ENCODE measurements at regions not wholly inside any gene's neighbourhood (a gene's known extent, or its start where the extent isn't known, plus 50 kb on each side); places are given as distances from the start of the nearest gene placed in this dataset.

DNA sequence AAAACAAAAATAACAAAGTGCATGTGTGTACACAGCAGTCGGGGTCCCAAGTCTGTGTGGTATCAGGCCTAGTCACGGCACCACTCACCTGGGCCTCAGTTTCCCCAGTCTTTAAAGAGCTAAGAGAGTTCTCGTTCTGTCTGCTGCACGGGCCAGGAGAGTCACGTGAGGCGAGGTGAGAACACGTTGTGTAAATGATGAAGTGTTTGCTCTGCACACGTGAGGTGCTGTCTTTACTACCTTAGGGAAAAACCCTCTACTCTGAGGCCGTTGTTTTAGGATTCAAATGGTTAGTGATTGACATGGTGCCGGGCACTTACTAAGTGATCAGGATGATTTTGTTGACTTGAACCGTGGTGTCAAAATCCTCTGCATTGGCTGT, 86.5 kb upstream of the PPARA start:
- no peak for DNase-seq (ENCODE audit: low read depth)
- H3K4me3 ChIP-seq (ENCODE audit: low read depth, low read length) = no peak overlapping the region
- TF ChIP-seq, protein P1, sequence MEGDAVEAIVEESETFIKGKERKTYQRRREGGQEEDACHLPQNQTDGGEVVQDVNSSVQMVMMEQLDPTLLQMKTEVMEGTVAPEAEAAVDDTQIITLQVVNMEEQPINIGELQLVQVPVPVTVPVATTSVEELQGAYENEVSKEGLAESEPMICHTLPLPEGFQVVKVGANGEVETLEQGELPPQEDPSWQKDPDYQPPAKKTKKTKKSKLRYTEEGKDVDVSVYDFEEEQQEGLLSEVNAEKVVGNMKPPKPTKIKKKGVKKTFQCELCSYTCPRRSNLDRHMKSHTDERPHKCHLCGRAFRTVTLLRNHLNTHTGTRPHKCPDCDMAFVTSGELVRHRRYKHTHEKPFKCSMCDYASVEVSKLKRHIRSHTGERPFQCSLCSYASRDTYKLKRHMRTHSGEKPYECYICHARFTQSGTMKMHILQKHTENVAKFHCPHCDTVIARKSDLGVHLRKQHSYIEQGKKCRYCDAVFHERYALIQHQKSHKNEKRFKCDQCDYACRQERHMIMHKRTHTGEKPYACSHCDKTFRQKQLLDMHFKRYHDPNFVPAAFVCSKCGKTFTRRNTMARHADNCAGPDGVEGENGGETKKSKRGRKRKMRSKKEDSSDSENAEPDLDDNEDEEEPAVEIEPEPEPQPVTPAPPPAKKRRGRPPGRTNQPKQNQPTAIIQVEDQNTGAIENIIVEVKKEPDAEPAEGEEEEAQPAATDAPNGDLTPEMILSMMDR (IDR thresholded peaks at IDR 0.05; ENCODE audit: insufficient read depth, low read length) = no peak

DNA sequence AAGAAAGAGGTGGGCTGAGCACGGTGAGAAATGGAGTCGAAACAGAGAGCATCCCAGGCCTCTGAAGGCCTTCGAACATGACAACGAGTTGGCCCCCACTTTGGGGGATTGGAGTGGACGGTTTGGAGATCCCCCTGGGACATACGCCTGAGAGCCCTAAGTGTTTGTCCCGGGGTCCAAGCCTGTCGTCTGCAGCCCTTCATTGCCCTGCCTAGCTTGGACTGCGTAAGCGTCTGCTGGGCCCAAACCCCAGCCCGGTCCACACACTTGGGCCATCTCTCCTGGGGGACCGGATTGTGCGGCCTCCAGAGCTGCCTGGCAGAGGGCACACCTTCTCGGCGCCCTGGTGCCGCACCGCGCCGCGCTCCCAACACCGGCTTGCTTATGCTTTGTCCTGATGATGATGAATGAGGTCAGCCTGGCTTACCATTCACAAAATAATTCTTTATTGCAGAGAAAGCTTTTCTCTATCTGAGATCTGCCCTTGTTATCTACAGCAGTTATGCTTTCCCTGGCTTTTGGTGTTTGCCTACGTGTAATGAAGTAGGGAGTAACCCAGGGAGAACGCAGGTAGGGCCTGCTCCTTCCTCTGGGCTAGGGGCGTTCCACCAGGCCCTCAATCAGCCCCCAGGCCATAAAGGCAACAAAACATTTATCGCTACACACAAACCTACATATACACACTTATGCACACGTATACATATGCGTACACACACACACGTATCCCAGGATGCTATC, 85.9 kb upstream of the PPARA start:
- peak overlapping the region; percentile 52 for H3K4me3 ChIP-seq (ENCODE audit: low read depth, low read length)
- TF ChIP-seq, protein P1 (IDR thresholded peaks at IDR 0.05; ENCODE audit: insufficient read depth, low read length) = no peak
- DNase-seq (ENCODE audit: low read depth) = peak; percentile 61

DNA sequence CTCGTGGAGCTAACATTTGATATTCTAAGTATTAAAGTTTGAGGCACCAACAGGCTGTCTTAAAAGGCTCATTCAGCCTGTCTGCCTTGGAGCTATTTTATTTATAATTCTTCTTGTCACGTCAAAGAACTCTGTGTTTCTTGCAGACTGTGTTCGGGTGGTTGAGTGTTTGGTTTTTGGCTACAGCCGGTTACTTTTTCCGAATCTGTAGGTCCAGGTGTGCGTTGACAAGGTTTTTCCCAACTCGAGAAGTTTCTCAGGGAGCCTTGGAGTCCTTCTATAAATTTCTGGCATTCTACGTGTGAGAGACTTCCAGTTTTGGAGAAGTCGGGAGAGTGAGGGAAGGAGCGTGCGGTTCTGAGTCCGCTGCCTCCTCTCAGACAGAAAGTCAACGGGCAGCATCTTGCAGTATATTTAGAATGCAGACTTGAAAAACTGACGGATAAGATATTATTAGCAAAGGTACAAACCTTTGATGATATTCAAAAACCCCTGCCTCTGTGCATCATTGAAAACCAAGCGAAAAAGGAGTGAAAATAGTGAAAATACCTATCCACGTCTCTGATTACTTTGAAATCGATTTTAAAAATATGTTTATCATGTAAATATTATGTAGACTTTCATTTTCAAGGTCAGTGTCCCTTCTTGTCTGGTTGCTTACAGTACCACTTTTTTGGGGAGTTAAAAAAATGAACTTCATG, 85.2 kb upstream of the PPARA start:
- TF ChIP-seq, protein P1 (IDR thresholded peaks at IDR 0.05; ENCODE audit: insufficient read depth, low read length) = no peak
- H3K4me3 ChIP-seq (ENCODE audit: low read depth, low read length) = peak overlapping the region; percentile 52
- DNase-seq (ENCODE audit: low read depth) = peak; percentile 71

DNA sequence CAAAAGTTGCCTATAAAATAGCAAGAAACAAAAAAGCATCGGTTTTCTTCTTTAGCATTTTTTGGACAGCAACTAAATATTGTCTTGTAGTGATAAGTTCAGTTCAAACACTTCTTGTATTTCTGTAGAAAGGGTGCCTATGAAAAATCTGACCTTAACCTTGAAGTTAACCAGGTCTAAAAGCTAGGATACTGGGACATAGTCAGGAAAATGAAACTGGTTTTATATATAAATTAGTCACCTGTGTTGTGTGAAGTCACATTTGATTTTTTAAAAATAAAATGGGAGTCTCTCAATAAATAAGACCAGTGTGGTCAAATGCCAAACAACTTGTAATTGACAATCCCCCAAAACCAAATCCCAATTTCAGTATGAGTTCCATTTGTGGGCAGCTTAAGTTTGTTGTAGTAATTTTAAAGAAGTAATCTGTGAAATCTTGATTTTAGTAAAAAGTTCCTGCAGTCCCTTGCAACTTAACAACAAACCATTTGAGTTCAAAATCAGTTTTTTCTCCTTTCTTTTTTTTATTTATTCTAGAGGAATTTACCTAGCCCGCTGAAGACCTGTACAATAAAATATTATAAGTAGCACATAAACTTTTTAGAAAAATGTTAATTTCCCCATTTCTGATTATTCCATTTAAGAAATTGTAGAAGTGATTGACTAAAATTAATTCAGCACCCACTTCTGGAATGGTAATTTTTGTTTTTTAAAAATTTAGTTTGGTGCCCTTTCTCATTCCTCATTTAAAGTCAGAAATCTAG, 84.5 kb upstream of the PPARA start:
- DNase-seq (ENCODE audit: low read depth) = peak; percentile 59
- peak overlapping the region; percentile 52 for H3K4me3 ChIP-seq (ENCODE audit: low read depth, low read length)
- TF ChIP-seq, protein P1 (IDR thresholded peaks at IDR 0.05; ENCODE audit: insufficient read depth, low read length) = no peak

DNA sequence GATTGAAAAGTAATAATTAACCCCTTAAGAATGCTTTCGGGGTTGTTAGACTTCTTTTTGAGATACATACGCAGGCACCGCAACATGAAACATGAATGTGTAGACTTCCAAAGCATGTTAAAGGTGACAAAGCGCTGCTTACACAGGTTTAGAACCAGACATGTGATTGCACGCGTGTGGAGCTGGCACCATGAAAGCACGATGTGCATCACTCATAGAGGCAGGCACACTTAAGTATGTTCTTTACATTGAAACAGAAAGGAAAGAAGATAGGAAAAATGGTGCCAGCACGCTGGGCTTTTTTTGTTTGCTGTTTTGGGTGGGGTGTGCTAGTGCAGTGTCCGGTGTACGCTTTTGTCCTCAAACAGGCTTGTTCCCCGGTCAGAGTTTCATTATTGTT, 83.6 kb upstream of the PPARA start:
- DNase-seq (ENCODE audit: low read depth) = peak; percentile 70
- peak overlapping the region; percentile 49 for H3K4me3 ChIP-seq (ENCODE audit: low read depth, low read length)
- TF ChIP-seq, protein P1 (IDR thresholded peaks at IDR 0.05; ENCODE audit: insufficient read depth, low read length) = no peak

DNA sequence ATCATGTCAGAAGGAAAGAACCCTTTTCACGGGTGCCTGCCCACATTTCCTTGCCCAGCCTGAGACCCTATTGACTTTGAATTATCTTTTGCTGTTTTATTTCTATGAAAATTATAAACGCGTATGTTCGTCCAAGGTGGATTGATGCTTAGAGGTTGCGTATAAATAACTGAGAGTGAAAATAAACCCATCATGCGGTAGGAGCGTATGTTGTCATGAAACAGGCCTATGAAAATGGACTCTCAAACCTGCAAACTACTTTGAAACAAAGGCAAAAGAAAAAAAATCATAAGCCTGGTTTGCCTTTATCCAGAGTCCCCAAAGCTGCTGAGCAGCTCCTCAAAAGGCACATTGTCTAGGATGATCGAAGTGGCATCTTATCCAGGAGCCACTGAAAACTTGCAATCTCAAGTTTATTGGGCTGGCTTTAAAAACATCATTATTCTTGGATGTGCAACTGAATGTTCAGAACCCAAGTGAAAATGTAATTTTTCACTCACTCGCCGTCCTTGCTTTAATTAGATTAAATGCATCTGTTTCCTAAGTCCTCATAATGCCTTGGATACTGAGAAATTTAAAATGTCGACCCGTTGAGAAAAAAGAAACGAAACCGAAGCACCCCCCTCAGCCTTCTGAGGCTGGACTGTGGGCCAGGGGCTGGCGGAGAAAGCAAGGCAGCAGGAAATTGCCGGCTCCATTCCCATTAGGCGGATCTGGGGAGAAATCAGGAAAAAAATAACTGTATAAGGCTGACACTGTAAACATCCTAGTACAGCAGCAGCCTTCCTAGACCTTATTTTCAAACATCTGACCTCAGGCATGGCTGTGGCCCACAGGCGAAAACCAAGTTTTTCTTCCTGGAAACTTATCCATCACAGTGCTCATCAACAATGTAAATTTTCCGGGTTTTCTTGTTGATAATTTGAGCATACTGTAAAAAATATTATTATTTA, 82.9 kb upstream of the PPARA start:
- peak overlapping the region; percentile 49 for H3K4me3 ChIP-seq (ENCODE audit: low read depth, low read length)
- DNase-seq (ENCODE audit: low read depth) = peak; percentile 68
- TF ChIP-seq, protein P1 (IDR thresholded peaks at IDR 0.05; ENCODE audit: insufficient read depth, low read length) = no peak
